ENCODE measurements at regions not wholly inside any gene's neighbourhood (a gene's known extent, or its start where the extent isn't known, plus 50 kb on each side); places are given as distances from the start of the nearest gene placed in this dataset.

DNA sequence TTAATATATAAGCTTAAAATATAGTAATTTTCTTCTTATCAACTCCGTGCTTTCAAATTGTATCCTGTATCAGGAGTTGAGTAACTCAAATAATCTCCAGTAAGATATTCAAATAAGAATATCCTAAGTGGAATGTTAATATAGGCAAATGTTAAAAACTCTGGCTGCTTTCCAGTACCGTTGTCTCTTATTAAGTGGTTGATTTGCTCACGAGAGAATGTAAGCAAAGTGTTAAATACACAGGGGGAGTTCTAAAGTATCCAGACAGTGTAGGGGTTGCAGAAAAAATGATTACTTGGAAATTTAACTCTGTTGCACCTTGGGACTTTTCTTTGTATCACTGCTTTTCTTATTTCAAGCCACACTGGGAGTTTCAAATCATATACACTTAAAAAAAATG is 478.9 kb upstream of the TBL1XR1 start:
- H3K36me3 Mint-ChIP-seq (ENCODE audit: low read depth): no peaks in the 10 kb centered on the region
- TF ChIP-seq CTCF (IDR thresholded peaks at IDR 0.05): no peak
- Histone ChIP-seq H3K4me1 (ENCODE audit: insufficient read depth, low read length) (peaks cover 3% of the 10 kb centered on the region), H3K27me3 (ENCODE audit: control insufficient read depth in 1 of 2, insufficient read depth in 2 of 2, low read length in 2 of 2) (no peaks in the 10 kb centered on the region), H3K36me3 (ENCODE audit: insufficient read depth, low read length) (no peaks in the 10 kb centered on the region), H3K27ac (ENCODE audit: low read depth in 1 of 2, low read length in 2 of 2) (no peak overlapping the region), H3K9me3 (ENCODE audit: control insufficient read depth in 1 of 2, insufficient read depth in 1 of 2, low read length in 2 of 2) (no peaks in the 10 kb centered on the region), H3K4me3 (ENCODE audit: low read length) (no peak overlapping the region)
- H3K4me1 Mint-ChIP-seq (ENCODE audit: low read depth): peaks cover 11% of the 10 kb centered on the region
- CTCF ChIA-PET: no interaction called here
- no peak overlapping the region for H3K4me3 Mint-ChIP-seq
- no peaks in the 10 kb centered on the region for H3K9me3 Mint-ChIP-seq
- no peak for ATAC-seq (ENCODE audit: poor library complexity)
- no peak overlapping the region for H3K27ac Mint-ChIP-seq
- no peak for DNase-seq
- intact Hi-C loops (cut with DNase I, micrococcal nuclease): no loop called here
- no peaks in the 10 kb centered on the region for H3K27me3 Mint-ChIP-seq
- POLR2A ChIA-PET: no interaction called here

DNA sequence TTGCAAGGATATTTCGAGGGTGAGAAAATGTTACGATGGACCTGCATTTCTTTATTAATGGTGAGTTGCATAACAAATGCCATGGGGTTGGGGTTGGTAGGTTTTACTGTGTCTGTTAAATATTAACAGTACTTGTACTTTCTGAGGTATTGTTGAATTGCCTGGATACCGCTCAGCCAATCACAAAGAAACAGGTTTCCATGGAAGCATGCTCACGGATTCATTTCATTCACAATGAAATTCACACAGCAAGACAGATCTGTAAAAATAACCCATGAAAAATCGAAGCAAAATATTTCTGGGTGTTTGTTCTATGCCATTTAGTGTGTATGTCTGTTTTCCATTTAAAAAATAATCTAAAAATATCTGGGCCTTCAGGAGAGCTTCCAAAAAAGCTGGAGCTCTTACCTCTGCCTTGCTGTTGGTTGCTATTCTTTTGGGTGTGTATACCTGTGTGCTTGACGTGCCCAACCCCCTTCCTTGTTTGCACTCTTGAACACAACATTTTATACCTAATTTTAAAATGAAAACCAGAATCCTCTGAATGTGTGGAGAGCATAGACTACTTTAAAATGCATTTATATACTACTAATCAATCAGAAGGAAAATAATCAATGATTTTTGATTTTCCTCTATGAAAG is 479.8 kb upstream of the TBL1XR1 start:
- H3K4me3 ChIP-seq (ENCODE audit: low read length): no peak overlapping the region
- H3K27ac ChIP-seq (ENCODE audit: low read depth in 1 of 2, low read length in 2 of 2): no peak overlapping the region
- ATAC-seq (ENCODE audit: poor library complexity) (no peak), DNase-seq (no peak)
- no peaks in the 10 kb centered on the region for H3K36me3 ChIP-seq (ENCODE audit: insufficient read depth, low read length)
- POLR2A ChIA-PET: no interaction called here
- peaks cover 3% of the 10 kb centered on the region for H3K4me1 ChIP-seq (ENCODE audit: insufficient read depth, low read length)
- H3K9me3 ChIP-seq (ENCODE audit: control insufficient read depth in 1 of 2, insufficient read depth in 1 of 2, low read length in 2 of 2): no peaks in the 10 kb centered on the region
- Mint-ChIP-seq H3K9me3 (no peaks in the 10 kb centered on the region), H3K4me3 (no peak overlapping the region), H3K4me1 (ENCODE audit: low read depth) (peaks cover 11% of the 10 kb centered on the region), H3K27me3 (no peaks in the 10 kb centered on the region), H3K27ac (no peak overlapping the region), H3K36me3 (ENCODE audit: low read depth) (no peaks in the 10 kb centered on the region)
- no peaks in the 10 kb centered on the region for H3K27me3 ChIP-seq (ENCODE audit: control insufficient read depth in 1 of 2, insufficient read depth in 2 of 2, low read length in 2 of 2)
- intact Hi-C loops (cut with DNase I, micrococcal nuclease): no loop called here
- TF ChIP-seq CTCF (IDR thresholded peaks at IDR 0.05): no peak
- CTCF ChIA-PET: no interaction called here

DNA sequence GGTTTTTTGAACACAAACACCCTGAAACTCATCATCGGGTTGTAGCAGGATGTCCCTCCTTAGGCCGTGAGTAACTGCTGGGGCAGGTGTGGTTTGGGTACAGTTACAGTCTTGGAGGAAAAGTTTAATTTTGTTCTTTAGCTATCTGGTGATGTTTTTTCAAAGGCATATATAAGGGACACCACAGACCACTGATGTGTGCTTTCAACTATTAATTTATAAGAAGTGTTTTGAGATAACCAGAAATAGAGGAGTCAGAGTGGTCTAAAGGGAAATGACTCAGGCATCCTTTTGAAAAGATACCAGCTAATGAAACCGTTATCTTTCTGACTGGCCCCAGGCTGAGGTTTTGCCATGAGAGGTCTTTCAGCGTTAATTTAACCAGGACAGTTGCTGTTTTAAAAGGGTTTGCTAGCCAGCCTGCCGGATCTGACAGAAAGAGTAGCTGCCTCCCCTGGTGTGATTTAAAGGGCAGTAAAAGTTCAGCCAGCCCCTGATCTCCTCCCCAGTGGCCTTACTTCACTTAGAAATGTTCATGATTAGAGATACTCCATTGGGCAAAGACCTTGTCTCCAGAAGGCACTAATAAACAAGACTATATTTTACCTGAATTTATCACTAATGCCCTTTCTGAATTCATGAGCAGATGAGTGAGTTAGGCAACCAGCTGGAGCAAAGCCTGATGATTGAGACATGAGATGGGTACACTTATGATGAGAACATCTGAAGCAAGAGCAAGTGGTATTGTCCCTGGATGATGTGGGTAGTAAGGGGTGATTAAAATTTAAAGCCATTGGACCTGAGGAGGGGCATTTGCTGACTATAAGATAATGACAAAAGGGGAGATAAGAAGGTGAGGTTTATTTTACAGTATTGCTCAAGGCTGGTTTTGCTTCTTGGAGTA is 482.5 kb upstream of the TBL1XR1 start:
- no peaks in the 10 kb centered on the region for H3K27me3 Mint-ChIP-seq
- Histone ChIP-seq H3K4me1 (ENCODE audit: insufficient read depth, low read length) (peaks cover 3% of the 10 kb centered on the region), H3K27me3 (ENCODE audit: control insufficient read depth in 1 of 2, insufficient read depth in 2 of 2, low read length in 2 of 2) (no peaks in the 10 kb centered on the region), H3K4me3 (ENCODE audit: low read length) (no peak overlapping the region), H3K27ac (ENCODE audit: low read depth in 1 of 2, low read length in 2 of 2) (no peak overlapping the region), H3K9me3 (ENCODE audit: control insufficient read depth in 1 of 2, insufficient read depth in 1 of 2, low read length in 2 of 2) (no peaks in the 10 kb centered on the region), H3K36me3 (ENCODE audit: insufficient read depth, low read length) (no peaks in the 10 kb centered on the region)
- no peaks in the 10 kb centered on the region for H3K9me3 Mint-ChIP-seq
- ATAC-seq (ENCODE audit: poor library complexity): no peak
- CTCF ChIA-PET: no interaction called here
- H3K36me3 Mint-ChIP-seq (ENCODE audit: low read depth): no peaks in the 10 kb centered on the region
- no peak overlapping the region for H3K4me3 Mint-ChIP-seq
- H3K4me1 Mint-ChIP-seq (ENCODE audit: low read depth): peaks cover 17% of the 10 kb centered on the region
- H3K27ac Mint-ChIP-seq: no peak overlapping the region
- TF ChIP-seq CTCF (IDR thresholded peaks at IDR 0.05): no peak
- intact Hi-C loops (cut with DNase I, micrococcal nuclease): loop anchor here in 1 of 2 experiments (10.0 kb wide), 1 partner anchor 625 kb away; no protein-coding TSS in a partner anchor
- peak in 1 of 14 experiments; percentile 55 for DNase-seq
- POLR2A ChIA-PET: no interaction called here
